ENCODE measurements at regions not wholly inside any gene's neighbourhood (a gene's known extent, or its start where the extent isn't known, plus 50 kb on each side); places are given as distances from the start of the nearest gene placed in this dataset.

DNA sequence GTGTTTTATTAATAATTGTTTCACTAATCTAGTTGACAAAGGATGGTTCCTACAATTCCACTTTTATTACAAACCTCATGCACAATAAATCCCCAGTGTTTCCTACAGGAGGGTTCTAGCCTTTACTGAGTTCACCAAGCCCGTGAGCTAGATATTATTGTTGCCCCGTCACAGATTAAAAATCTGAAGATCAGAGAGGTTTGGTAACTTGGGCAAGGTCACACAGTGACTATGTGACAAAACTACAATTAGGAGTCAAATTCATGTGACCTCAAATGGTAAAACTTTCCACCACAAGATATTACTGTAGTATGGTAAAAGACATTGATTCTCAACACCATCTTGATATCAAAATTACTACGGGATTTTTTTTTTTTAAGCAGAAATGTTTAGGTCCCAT, 124.6 kb downstream of the BTC start:
- Histone ChIP-seq H3K27ac (ENCODE audit: insufficient read depth, low read length, poor library complexity, severe bottlenecking) (no peak overlapping the region), H3K9me3 (ENCODE audit: control insufficient read depth, low read length) (no peaks in the 10 kb centered on the region), H3K27me3 (replicated peaks; ENCODE audit: control insufficient read depth, insufficient read depth, low read length, poor library complexity, severe bottlenecking) (no peaks in the 10 kb centered on the region), H3K36me3 (ENCODE audit: control insufficient read depth, insufficient read depth, low read length) (no peaks in the 10 kb centered on the region), H3K4me3 (ENCODE audit: insufficient read depth, low read depth, low read length, poor library complexity, severe bottlenecking) (no peak overlapping the region), H3K4me1 (ENCODE audit: control insufficient read depth, insufficient read depth, low read length, poor library complexity, severe bottlenecking) (no peaks in the 10 kb centered on the region)
- no peak for DNase-seq

DNA sequence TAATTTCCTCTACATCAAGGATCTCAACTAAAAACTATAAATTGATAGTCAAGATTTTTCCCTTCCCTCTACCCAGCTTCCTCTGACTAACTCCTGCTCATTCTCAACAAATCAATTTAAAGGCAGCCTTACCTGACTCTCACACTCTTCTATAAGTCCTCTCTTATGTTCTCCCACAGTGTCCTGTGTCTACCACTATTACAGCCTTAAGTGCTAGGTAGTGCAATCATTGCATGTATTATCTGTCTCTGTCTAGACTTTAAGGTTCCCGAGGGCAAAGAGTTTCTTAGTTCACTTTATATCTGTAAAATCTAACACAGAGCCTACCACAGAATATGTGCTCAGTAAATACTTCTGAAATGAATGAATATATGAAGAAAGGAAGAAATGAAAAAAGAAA, 123.7 kb downstream of the BTC start:
- Histone ChIP-seq H3K9me3 (ENCODE audit: control insufficient read depth, low read length) (no peaks in the 10 kb centered on the region), H3K4me1 (ENCODE audit: control insufficient read depth, insufficient read depth, low read length, poor library complexity, severe bottlenecking) (no peaks in the 10 kb centered on the region), H3K4me3 (ENCODE audit: insufficient read depth, low read depth, low read length, poor library complexity, severe bottlenecking) (no peak overlapping the region), H3K27ac (ENCODE audit: insufficient read depth, low read length, poor library complexity, severe bottlenecking) (no peak overlapping the region), H3K36me3 (ENCODE audit: control insufficient read depth, insufficient read depth, low read length) (no peaks in the 10 kb centered on the region), H3K27me3 (replicated peaks; ENCODE audit: control insufficient read depth, insufficient read depth, low read length, poor library complexity, severe bottlenecking) (no peaks in the 10 kb centered on the region)
- DNase-seq: no peak

- H3K9me3 ChIP-seq (ENCODE audit: control insufficient read depth, low read length): no peaks in the 10 kb centered on the region
- H3K27me3 ChIP-seq (replicated peaks; ENCODE audit: control insufficient read depth, insufficient read depth, low read length, poor library complexity, severe bottlenecking): no peaks in the 10 kb centered on the region
- H3K36me3 ChIP-seq (ENCODE audit: control insufficient read depth, insufficient read depth, low read length): no peaks in the 10 kb centered on the region
- H3K27ac ChIP-seq (ENCODE audit: insufficient read depth, low read length, poor library complexity, severe bottlenecking): no peak overlapping the region
- no peaks in the 10 kb centered on the region for H3K4me1 ChIP-seq (ENCODE audit: control insufficient read depth, insufficient read depth, low read length, poor library complexity, severe bottlenecking)
- DNase-seq: peak in 1 of 3 donors; percentile 5
- no peak overlapping the region for H3K4me3 ChIP-seq (ENCODE audit: insufficient read depth, low read depth, low read length, poor library complexity, severe bottlenecking)
Observed at GRCh38 chr4:74671080-74671698, 123.1 kb downstream of the BTC start.

- DNase-seq: no peak
- Histone ChIP-seq H3K27ac (ENCODE audit: insufficient read depth, low read length, poor library complexity, severe bottlenecking) (no peak overlapping the region), H3K4me1 (ENCODE audit: control insufficient read depth, insufficient read depth, low read length, poor library complexity, severe bottlenecking) (no peaks in the 10 kb centered on the region), H3K4me3 (ENCODE audit: insufficient read depth, low read depth, low read length, poor library complexity, severe bottlenecking) (no peak overlapping the region), H3K9me3 (ENCODE audit: control insufficient read depth, low read length) (no peaks in the 10 kb centered on the region), H3K27me3 (replicated peaks; ENCODE audit: control insufficient read depth, insufficient read depth, low read length, poor library complexity, severe bottlenecking) (no peaks in the 10 kb centered on the region), H3K36me3 (ENCODE audit: control insufficient read depth, insufficient read depth, low read length) (no peaks in the 10 kb centered on the region)
Observed at GRCh38 chr4:74674750-74675149, 119.6 kb downstream of the BTC start.

- Histone ChIP-seq H3K4me1 (ENCODE audit: control insufficient read depth, insufficient read depth, low read length, poor library complexity, severe bottlenecking) (no peaks in the 10 kb centered on the region), H3K9me3 (ENCODE audit: control insufficient read depth, low read length) (no peaks in the 10 kb centered on the region), H3K27me3 (replicated peaks; ENCODE audit: control insufficient read depth, insufficient read depth, low read length, poor library complexity, severe bottlenecking) (no peaks in the 10 kb centered on the region), H3K27ac (ENCODE audit: insufficient read depth, low read length, poor library complexity, severe bottlenecking) (no peak overlapping the region), H3K36me3 (ENCODE audit: control insufficient read depth, insufficient read depth, low read length) (no peaks in the 10 kb centered on the region), H3K4me3 (ENCODE audit: insufficient read depth, low read depth, low read length, poor library complexity, severe bottlenecking) (no peak overlapping the region)
- no peak for DNase-seq
Observed at GRCh38 chr4:74675673-74676279, 118.5 kb downstream of the BTC start.

DNA sequence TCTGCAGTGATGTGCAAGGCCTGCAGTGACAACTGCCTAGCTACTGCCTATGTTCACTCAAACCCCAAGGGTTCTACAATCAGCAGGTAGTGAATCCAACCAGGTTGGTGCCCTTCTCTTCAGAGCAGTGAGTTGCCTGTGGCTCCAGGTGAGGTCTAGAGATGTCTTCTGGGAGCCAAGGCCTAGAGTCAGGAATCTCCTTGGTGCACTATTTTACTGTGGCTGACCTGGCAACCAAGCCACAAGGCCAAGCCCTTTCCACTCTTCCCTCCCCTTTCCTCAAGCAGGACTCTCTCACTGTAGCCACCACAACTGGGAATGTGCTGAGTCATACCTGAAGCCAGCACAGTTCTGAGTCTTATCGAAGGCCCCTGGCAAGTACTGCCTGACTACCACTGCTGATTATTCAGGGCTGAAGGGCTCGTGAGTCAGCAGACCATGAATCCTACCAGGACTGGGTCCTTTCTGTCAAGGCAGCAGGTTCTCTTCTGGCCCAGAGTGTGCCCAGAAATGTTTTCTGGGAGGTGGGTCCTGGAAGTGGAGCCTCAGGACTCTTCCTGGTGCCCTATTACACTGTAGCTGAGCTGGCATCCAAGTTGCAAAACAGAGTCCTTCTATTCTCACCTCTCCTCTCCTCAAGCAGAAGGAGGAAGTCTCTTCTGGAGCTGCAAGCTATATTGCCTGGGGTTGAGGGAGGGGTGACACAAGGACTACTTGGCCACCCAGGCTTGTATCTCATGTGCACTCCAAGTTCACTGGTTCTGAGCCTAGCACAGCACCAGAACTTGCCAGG, 111.6 kb downstream of the BTC start:
- Histone ChIP-seq H3K27me3 (replicated peaks; ENCODE audit: control insufficient read depth, insufficient read depth, low read length, poor library complexity, severe bottlenecking) (no peaks in the 10 kb centered on the region), H3K36me3 (ENCODE audit: control insufficient read depth, insufficient read depth, low read length) (no peaks in the 10 kb centered on the region), H3K9me3 (ENCODE audit: control insufficient read depth, low read length) (no peaks in the 10 kb centered on the region), H3K27ac (ENCODE audit: insufficient read depth, low read length, poor library complexity, severe bottlenecking) (no peak overlapping the region), H3K4me3 (ENCODE audit: insufficient read depth, low read depth, low read length, poor library complexity, severe bottlenecking) (no peak overlapping the region), H3K4me1 (ENCODE audit: control insufficient read depth, insufficient read depth, low read length, poor library complexity, severe bottlenecking) (no peaks in the 10 kb centered on the region)
- DNase-seq: no peak

GRCh38 chr4:74692972-74693371, 101.4 kb downstream of the BTC start:
- no peaks in the 10 kb centered on the region for H3K9me3 ChIP-seq (ENCODE audit: control insufficient read depth, low read length)
- H3K27me3 ChIP-seq (replicated peaks; ENCODE audit: control insufficient read depth, insufficient read depth, low read length, poor library complexity, severe bottlenecking): no peaks in the 10 kb centered on the region
- H3K4me1 ChIP-seq (ENCODE audit: control insufficient read depth, insufficient read depth, low read length, poor library complexity, severe bottlenecking): no peaks in the 10 kb centered on the region
- H3K27ac ChIP-seq (ENCODE audit: insufficient read depth, low read length, poor library complexity, severe bottlenecking): no peak overlapping the region
- DNase-seq: no peak
- no peak overlapping the region for H3K4me3 ChIP-seq (ENCODE audit: insufficient read depth, low read depth, low read length, poor library complexity, severe bottlenecking)
- H3K36me3 ChIP-seq (ENCODE audit: control insufficient read depth, insufficient read depth, low read length): no peaks in the 10 kb centered on the region

Measured in effector memory CD4-positive, alpha-beta T cell (primary cell).